KOPT-K1 (cell line): ENCODE measurements at regions not wholly inside any gene's neighbourhood (a gene's known extent, or its start where the extent isn't known, plus 50 kb on each side); places are given as distances from the start of the nearest gene placed in this dataset.

Experiments
- H3K27ac ChIP-seq: fragments of 200-600 bp; sonication (generic); 2 replicates; pipeline ENCODE4 v1.5.1; 2016; ENCODE audit warnings: antibody characterized with exemption, mild to moderate bottlenecking, low read depth, low read length; ENCODE audit not compliant: poor library complexity, severe bottlenecking
- H3K36me3 ChIP-seq: fragments of 200-600 bp; sonication (generic); 2 replicates; pipeline ENCODE4 v1.5.1; 2017; ENCODE audit warnings: antibody characterized with exemption, mild to moderate bottlenecking, low read length, moderate library complexity; ENCODE audit not compliant: insufficient read depth
- H3K9me3 ChIP-seq: fragments of 200-600 bp; sonication (generic); 2 replicates; pipeline ENCODE4 v1.5.1; 2017; ENCODE audit warnings: antibody characterized with exemption, low read length, mild to moderate bottlenecking; ENCODE audit not compliant: insufficient read depth, poor library complexity, severe bottlenecking

- H3K27ac ChIP-seq = no peak overlapping the region
- H3K36me3 ChIP-seq = no peaks in the 10 kb centered on the region
- no peaks in the 10 kb centered on the region for H3K9me3 ChIP-seq
Measured at GRCh38 chr10:128281861-128282260, 155.6 kb upstream of the MKI67 start.

DNA sequence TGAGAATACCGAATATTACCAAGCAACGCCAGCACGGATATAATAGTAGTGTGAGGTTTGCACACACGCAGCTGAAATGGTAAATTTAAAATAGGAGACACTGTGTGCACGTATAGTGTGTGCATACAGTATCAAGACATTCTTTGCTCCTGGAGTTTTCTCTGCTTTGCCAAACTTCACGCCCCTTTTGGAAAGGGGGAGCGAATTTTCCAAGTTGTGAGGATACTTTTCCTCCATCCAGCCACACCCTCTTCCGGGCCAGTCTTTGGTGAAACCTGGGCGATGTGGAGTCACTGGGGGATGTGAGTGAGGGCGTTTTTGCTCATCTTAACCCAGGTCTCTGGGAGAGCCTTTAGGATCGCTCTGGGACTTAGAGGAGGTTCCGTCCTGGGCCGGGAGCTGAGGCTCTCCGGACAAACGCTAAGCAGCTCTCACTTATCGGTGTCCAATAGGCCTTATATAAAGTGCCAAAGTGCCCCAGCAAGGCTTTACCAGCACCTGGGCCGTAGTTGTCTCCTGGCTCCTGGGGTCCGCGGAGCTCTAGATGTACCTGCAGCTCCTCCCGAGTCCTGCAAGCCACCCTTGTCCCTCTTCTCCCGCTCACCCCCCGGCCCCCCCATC lies 160.0 kb upstream of the MKI67 start:
- no peaks in the 10 kb centered on the region for H3K36me3 ChIP-seq
- H3K9me3 ChIP-seq = peaks cover 13% of the 10 kb centered on the region
- H3K27ac ChIP-seq = no peak overlapping the region

- H3K9me3 ChIP-seq = peaks cover 14% of the 10 kb centered on the region
- H3K36me3 ChIP-seq = no peaks in the 10 kb centered on the region
- no peak overlapping the region for H3K27ac ChIP-seq
Measured at GRCh38 chr10:128286762-128287500, 160.7 kb upstream of the MKI67 start.

- H3K27ac ChIP-seq = no peak overlapping the region
- H3K36me3 ChIP-seq = no peaks in the 10 kb centered on the region
- peaks cover 14% of the 10 kb centered on the region for H3K9me3 ChIP-seq
Measured at GRCh38 chr10:128287921-128288320, 161.7 kb upstream of the MKI67 start.

DNA sequence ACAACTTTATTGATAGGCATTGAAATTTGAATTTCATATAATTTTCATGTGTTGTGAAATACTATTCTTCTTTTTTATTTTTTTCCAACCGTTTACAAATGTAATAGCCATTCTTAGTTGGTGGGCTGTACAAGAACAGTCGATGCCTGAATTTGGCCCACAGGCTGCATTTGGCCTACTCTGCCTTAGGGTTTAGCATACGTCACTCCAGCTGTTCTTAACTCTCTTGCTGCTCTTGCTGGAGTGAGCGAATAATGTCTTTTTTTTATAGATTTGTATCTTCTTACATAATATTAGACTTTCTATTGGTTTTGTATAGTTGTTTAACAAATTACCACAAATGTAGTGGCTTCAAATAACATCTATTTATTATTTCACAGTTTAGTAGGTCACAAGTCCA lies 163.4 kb upstream of the MKI67 start:
- Histone ChIP-seq H3K36me3 (no peaks in the 10 kb centered on the region), H3K9me3 (peaks cover 14% of the 10 kb centered on the region), H3K27ac (no peak overlapping the region)

DNA sequence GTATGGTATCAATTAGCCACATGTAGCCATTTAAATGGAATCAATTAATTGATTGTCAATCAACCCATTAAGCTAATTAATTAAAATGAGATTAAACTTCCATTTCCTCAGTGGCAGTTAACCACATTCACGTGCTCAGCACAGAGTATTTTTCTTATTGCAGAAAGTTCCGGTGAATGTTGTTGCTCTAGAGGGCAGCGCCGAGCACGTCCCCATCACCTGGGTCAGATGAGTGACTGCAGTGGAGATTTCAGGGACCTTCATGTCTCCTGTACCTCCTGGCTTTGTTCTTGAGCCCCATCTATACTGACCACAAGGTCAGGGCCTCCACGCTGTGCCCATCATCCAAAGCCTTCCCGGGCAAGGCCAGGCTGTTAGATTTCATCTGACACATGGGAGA lies 168.8 kb upstream of the MKI67 start:
- no peak overlapping the region for H3K27ac ChIP-seq

GRCh38 chr10:128296253-128297007 lies 170.2 kb upstream of the MKI67 start:
- H3K9me3 ChIP-seq = no peaks in the 10 kb centered on the region
- no peaks in the 10 kb centered on the region for H3K36me3 ChIP-seq
- H3K27ac ChIP-seq = no peak overlapping the region

More for the DNA sequence above, 168.8 kb upstream of the MKI67 start:
- peaks cover 13% of the 10 kb centered on the region for H3K9me3 ChIP-seq
- no peaks in the 10 kb centered on the region for H3K36me3 ChIP-seq

DNA sequence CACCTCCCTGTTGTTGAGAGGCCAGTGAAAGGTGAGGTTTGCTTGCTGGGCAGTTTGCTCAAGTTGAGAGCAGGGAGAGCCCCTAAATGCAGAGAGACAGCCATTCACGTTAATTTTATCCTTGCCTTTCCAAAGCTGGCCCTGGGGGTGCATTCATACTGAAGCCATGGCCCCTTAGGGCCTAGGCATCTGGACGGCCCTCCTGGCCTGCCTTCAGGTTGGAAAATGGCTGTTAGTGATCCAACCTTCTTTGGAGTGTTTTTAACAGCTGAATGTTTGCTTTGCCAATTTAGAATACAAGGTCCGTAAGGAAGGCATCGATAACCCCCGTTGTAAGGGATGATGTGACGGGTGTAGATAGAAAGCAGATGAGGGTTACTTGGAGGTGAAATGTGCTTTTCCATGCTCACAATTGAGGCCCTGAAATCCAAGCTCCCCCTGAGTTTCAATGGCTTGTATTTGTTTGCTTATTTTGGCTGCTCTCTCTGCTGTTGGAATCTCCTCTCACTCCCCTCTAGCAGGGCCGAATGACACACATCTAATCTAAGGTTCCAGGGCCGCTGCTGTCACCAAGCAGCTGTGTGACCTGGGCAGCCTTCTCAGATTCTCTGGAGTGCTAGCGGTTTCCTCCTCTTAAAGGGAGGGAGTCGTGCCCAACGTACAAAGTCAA lies 171.6 kb upstream of the MKI67 start:
- H3K36me3 ChIP-seq = no peaks in the 10 kb centered on the region
- no peaks in the 10 kb centered on the region for H3K9me3 ChIP-seq
- H3K27ac ChIP-seq = no peak overlapping the region

GRCh38 chr10:128298587-128298986 lies 172.4 kb upstream of the MKI67 start:
- Histone ChIP-seq H3K36me3 (no peaks in the 10 kb centered on the region), H3K9me3 (no peaks in the 10 kb centered on the region)

DNA sequence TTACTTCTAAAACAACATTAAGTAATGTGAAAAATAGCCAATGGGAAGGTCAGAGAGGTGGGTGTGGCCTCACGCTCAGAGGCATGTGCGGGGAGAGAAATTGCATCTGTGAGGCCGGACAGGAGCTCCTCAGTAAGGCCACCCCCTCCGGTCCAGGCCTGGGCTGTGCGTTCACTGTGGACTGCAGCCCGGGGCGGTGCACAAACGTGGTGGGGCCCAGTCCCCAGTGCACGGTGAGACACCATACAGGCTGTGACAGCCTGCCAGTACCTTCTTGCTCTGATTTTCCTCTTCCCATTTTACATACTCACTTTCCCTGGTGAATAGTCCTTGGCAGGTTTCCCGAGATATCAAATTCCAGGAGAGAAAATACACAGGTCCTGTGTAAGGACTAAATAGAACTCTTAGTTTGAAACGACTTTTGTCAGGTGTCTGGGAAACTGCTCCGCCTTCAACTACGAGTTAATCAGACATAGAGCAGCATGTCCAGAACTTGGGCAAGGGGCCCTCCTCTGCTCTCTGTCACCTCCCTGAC lies 174.1 kb upstream of the MKI67 start:
- Histone ChIP-seq H3K9me3 (no peaks in the 10 kb centered on the region), H3K27ac (no peak overlapping the region), H3K36me3 (no peaks in the 10 kb centered on the region)

More at GRCh38 chr10:128298587-128298986, 172.4 kb upstream of the MKI67 start:
- no peak overlapping the region for H3K27ac ChIP-seq

DNA sequence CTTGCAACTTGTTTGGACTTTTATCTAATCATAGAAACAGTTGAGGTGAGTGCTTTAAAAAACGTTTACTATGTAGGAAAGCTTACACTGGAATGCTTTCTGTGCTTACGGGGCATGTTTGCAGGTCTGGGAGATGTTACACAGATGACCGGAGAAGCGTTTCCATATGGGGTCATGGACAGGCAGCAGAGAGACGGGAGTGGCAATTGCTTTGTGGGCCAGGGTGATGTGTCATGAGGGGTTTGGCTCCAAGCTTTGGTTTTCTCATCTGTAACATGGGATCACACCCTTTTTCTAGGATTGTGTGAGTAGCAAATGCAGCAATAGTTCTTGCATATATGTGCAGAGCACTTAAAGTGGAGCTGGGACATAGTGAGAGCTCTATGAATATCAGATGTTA lies 174.8 kb upstream of the MKI67 start:
- no peaks in the 10 kb centered on the region for H3K9me3 ChIP-seq
- no peaks in the 10 kb centered on the region for H3K36me3 ChIP-seq
- H3K27ac ChIP-seq = no peak overlapping the region

- Histone ChIP-seq H3K9me3 (no peaks in the 10 kb centered on the region), H3K27ac (no peak overlapping the region), H3K36me3 (no peaks in the 10 kb centered on the region)
Measured at GRCh38 chr10:128302808-128303207, 176.6 kb upstream of the MKI67 start.

- Histone ChIP-seq H3K27ac (no peak overlapping the region), H3K9me3 (no peaks in the 10 kb centered on the region), H3K36me3 (no peaks in the 10 kb centered on the region)
Measured at GRCh38 chr10:128304271-128304670, 178.0 kb upstream of the MKI67 start.

GRCh38 chr10:128305601-128306345 lies 179.6 kb upstream of the MKI67 start:
- Histone ChIP-seq H3K27ac (no peak overlapping the region), H3K36me3 (no peaks in the 10 kb centered on the region), H3K9me3 (no peaks in the 10 kb centered on the region)
